GM21737 (cell line): ENCODE measurements at regions not wholly inside any gene's neighbourhood (a gene's known extent, or its start where the extent isn't known, plus 50 kb on each side); places are given as distances from the start of the nearest gene placed in this dataset.

Experiments used
- ATAC-seq: cut with Tn5 transposase; IDR thresholded peaks from one replicate; pipeline ENCODE4 v1.9.1; 2021; ENCODE audit warnings: mild to moderate bottlenecking, moderate library complexity; ENCODE audit not compliant: unreplicated experiment

DNA sequence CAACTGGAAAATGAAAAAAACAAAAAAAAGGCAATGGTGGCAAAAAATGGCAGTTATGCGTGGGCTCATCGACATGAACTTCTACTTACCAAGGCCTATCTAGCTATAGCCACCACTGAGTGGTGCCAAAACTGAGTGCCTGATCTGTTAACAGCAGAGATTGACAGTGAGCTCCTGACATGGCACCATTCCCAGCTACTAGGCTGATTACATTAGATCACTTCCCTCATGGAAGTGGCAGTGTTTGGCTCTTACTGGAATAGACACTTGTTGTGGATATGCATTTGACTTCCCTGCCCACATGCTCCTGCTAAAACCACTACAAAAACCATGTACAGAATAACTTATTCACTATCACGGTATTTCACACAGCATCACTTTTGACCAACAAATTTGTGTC lies 216.1 kb upstream of the SGK1 start:
- no peak for ATAC-seq

DNA sequence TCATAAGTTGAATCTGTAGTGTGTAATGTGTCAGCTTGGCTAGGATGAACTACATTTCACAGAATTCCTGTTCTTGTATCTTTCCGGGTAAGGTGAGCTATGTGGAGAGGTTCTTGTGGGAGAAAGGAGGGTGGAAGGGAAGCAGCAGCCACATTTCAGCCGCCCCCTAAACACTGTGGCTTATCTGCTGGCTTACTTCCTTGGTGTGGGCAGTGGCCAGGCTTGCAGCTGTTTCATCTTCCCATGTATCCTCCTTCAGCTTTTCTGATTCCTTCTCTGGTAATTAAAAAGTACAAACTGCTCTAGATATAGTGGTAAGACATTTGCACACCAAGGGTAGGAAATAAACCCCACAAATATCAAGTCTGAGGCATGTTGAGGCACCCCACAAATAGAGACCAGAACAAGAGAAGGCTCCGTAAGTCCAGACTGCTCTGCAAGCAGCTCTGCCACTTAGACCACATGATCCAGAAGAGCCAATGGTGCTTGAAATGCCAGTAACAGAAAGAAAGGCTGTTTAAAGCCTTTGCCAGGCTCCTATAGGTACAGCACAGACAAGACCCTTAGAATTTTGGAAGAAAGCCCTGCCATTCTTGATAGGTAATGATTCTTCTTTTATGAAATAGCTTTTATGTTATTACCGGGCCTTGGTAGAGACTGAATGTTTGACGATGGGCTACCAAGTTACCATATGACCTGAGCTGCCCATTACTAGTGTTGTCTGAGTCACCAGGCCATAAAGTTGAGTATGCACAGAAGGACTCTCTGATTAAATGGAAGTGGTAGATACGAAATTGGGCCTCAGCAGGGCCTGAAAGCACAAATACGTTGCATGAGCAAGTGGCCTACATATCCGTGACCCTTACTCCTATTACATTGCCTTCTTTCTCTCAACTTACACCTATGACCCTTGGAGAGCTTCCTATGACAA lies 215.0 kb upstream of the SGK1 start:
- ATAC-seq = no peak

DNA sequence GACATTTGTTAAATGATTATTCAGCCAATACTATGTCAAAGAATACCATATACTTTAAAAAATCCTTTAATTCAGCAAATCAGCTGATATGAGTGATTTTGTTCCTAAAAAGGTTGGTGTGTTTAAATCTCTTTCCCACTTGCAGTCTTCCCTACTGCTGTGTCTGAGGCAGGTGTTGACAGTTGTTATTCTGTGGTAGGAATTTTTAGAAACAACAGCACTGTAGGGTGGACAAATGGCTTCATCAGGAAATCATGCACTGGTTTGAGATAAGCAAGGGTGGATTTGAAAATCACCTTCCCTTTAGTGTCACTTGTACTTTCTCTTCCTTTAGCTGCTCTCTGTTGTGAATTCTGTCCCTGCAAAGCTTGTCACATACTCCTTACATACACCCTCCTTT lies 213.7 kb upstream of the SGK1 start:
- no peak for ATAC-seq

DNA sequence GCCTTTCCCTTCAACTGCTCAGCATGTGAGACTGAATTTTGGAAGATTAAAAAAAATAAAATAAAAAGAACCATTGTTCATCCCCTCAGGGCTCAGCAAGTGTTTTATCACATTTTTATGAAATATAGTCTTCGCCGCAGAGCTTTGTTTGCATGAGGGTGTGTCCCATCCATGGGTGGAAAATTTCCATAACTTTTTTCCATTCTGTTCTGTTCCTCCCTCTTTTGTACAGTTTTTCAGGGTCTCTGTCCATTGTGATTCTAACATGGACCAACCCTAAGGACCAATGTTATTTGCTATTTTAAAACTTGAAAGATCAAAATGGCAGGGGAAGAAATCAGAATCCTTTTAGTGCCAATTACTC lies 213.3 kb upstream of the SGK1 start:
- ATAC-seq = no peak

DNA sequence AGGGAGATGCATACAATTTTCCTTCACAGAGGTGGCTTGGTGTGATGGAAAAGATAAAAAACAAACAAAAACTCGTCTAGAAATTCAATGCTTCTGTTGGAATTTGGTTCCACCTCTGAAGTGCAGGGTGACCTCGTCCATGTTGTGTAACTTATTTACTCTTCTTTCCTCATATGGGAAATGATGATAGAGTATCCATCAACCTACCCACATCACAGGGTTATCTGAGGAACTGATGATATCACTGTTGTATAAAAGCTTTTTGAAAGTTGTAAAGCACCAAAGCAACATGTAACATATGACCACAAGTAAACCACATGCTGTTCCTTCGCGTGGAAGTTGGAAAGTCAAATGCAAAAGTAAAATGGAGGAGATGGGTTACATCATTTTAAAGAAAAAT lies 212.0 kb upstream of the SGK1 start:
- ATAC-seq = no peak

DNA sequence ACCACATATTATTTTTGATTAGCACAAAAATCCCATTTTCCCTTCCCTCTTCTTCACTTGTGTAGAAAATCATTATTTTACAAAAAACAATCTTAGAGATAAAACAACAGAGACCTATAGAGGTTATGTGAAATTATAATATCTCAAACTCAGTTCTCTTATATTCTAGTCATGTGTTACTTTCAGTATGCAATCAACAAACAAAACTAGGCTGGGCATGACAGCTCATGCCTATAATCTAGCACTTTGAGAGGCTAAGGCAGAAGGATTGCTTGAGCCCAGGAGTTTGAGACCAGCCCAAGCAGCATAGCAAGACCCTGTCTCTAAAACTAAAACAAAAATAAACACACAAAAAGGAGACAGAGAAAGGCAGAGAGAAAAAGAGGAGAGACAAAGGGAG lies 211.4 kb upstream of the SGK1 start:
- no peak for ATAC-seq

DNA sequence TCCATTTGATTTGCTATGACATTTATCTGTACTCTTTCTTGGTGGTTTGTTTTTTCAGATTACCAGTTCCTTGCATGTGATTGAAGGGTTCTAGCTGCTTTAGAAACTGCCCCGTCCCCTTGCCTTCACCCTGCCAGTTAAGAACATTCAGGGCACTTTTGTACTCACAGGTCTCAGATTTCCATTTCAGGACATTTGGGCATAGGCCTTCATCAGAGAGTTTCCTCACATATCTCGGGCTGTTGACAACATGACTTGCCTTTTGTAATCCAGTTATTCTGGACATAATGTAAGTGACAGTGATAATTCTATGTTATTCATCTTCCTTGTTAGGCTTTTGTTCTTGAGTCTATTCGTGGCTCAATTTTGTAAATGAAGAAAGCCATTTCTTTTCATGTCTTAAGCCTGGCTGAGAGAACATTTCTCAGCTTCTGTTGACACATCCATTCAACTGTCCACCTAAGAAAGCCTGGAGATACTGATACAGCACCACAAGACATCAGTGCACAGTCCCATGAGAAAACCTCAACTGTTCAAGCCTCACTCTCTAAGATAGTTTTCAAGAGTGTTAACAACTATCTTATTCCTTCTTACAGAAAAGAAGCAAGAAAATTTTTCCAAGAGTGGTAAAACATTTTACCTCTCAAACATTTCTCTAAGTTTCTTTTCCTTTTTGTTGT lies 209.3 kb upstream of the SGK1 start:
- no peak for ATAC-seq

DNA sequence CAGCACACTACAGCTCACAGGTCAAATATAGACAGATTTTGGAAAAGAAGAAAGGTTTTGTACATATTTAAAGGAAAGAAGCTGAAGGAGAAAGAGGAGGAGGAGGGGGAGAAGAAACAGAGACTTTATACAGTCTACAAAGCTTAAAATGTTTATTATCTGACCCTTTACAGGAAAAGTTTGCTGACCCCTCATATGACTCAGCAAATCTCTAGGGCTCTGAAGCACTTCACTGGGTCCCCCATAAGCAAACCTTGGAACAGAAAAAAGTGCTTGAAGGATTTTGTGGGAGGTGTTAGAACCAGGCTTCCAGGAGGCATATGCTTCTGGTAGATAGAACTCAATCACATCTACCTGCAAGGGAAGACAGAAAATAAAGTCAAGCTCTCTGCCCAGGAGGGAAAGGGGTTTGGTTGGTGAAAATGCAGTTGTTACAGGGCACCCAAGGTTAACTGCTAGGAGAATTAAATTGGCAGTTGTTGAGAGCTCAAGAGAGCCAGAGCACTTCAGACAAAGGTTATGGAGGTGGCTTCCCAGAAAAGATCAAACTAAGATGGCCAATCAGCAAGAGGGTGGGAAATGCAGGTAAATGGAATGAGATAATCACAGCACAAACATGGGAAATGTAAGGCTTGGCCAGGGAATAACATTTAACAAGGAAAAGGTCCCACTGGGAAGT lies 207.4 kb upstream of the SGK1 start:
- no peak for ATAC-seq

DNA sequence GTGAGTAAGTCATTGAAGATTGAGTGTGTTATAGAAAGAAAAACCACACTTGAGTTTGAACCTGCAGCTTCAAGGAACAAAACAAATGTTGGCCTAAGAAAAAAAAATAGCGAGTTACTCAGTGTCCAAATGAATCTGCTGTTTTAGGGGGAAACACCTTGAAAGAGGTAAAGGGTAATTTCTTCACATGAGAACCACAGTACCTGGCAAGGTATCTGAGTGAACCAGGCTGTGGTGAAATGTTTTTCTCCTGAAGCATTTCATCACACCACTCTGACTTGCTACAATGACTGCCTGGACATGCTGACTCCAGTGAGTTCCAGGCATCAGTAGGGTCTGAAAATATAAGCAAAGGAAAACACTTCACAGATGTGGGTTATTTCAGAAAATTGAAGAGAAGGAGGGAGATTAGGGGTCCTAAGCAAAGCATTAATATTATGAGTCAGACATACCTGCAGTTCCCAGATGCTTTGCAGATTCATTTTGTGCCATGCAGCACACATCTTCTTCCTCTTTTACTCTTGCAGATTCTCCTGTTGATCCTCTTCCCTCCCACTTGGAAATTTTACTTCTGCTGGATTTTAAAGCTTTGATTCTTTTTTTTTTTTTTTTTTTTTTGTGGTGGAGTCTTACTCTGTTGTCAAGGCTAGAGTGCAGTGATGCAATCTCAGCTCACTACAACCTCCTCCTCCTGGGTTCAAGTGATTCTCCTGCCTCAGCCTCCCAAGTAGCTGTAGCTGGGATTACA lies 206.2 kb upstream of the SGK1 start:
- ATAC-seq = no peak

DNA sequence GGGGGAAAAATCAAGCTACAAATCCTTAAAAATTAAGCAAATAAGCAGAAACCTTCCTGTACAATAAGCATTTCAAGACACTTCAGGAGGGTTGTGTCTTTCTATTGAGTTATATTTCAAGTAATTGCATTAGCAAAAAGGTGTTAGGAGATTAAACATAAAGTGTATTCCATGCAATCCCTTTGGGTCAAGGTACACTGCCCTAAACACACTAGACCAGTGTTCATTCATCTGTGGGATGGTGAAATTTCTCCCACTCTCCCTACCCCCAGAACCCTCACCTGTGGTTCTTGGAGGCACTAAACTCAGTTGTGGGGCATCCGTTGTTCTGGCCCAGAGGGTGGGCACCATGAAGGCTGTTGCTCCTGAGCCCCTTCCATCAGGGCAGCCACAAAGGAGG lies 205.1 kb upstream of the SGK1 start:
- ATAC-seq = no peak

DNA sequence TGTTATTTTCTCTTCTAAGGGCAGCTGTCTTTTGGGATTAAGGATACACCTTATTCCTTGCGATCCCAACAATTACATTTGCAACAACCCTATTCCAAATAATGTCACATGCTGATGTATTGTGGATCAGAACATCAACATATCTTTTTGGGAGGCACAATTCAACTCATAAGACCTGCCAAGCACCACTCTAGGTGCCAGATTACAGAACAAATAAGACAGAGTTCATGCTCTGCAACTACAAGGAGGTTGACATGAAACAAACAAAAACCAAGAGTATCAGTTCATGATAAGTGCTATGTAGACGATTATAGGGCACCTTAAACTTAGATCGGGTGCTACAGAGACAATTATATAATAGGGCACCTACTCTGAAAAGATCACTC lies 203.2 kb upstream of the SGK1 start:
- no peak for ATAC-seq

DNA sequence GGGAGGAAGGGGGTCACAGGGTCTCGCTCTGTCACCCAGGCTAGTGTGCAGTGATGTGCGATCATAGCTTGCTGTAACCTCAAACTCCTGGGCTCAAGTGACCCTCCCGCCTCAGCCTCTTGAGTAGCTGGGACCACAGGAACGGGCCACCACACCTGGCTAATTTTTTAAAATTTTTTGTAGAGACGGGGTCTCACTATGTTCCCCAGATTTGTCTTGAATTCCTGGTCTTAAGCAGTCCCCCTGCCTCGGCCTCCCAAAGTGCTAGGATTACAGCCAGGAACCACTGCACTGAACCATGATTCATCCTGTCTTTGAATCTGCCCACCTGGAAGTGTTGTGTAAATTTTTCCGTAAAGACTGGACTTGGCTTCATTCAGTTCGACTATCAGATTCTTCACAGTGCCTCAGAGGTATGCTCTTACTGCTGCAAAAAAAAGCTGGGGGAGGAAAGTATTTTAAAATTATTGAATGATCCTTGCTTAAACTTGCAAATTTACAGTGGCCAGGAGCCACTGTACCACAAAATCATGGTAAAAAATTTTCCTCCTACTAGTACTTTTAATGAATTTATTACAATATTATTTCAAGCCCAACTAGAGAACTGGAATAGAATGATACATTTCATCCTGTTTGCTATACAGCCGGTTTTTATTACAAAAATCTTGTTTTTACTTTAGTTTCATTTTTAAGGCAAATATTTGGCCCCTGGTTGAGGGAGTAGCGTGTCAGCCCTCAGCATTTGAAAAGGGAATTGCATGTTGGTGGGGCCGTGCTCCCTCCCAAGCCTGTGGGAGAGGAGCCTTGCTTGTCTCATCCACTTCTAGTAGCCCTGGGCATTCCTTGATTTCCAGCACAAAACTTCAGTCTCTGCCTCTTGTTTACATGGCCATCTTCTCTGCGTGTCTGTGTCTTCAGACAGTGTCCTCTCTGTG lies 202.5 kb upstream of the SGK1 start:
- no peak for ATAC-seq

DNA sequence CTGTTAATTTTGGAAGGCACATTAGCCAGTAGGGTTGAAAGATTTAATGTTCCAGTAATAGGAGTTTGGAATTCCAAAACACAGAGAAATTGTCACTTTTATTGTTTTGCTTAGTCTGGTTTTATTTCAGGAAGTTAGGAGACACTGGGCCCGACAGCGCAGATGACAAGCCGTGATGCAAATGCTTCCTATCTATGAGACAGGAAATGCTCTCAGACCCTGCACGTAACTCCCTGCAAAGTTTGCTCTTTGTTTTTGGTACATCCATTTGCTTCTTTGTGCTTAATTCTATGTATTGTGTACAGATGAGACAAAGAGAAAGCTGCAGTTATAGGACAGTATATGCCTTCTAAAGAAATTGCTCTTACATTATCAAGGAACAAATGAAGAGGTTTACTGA lies 201.6 kb upstream of the SGK1 start:
- ATAC-seq = peak; percentile 65

DNA sequence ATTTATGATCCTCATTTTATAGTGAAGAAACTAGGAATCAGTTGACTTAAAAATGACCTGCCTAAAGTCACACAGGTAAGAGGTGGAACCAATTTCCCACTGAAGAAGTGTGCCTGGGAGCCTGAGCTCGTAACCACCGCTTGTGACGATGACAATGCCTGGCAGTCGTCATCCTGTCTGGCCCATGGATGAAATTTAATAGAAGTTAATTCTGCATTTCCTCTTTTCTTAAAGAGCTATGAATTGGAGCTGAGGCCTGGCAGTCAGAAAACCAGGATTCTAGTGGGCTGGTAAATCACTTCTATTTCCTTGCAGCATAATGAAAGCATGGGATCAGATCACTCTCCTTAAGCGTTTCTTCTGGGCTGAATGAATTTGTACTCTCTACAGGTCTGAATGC lies 200.0 kb upstream of the SGK1 start:
- no peak for ATAC-seq

DNA sequence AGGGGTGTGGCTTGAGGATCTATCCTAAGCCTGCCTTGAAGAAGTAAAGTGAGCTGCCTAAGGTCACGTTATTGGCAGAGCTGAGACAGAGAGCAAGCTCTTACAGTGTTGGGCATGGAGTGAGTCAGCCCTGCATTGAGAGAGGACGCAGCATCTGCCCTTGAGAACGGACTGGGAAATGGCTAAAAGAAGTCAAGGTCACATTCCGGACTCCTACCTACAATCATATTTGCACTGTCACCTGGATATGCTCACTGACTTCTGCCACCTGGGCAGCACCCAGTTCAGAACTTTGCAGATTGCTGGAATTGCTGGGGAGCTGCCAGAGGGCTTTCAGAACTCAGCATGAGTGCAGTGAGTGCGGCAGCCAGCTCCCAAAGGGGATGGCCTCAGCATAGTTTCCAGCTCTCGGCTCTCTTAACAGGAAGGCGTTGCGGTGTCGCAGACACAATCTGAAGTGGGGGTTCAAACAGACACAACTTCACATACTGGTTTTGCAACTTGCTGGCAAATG lies 199.3 kb upstream of the SGK1 start:
- ATAC-seq = no peak

DNA sequence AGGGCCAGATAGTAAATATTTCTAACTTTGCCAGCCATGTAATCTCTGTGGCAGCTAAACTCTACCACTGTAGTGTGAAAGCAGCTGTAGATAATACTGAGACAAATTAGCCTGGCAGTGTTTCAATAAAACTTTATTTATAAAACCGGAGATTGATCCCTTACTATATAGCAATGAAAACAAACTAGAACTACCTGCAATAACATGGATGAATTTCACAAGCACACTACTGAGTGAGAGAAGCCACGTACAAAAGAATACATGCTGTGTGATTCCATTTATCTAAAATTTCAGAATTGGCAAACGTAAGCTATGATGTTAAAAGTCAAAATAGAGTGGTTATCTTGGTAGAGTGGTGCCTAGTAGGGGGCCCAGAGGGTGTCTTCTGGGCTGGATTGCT lies 198.7 kb upstream of the SGK1 start:
- ATAC-seq = no peak

DNA sequence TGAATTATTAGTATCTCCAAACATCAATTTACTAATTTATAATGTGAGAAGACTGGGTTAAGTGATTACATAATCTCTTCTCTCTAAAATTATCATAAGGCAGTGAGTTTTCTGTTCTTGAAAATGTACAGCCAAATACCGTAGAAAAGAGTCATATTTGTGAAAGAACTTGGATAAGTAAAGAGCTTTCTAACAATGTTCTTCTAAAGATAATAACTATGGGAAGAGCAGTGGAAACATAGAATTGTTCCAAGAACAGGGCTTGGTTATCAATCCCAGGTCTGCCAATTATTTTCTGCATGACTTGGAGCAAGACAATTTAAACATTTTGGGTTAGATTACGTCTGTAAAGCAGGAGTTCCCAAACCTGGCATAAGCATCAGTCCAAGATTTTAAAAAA lies 198.1 kb upstream of the SGK1 start:
- ATAC-seq = no peak

DNA sequence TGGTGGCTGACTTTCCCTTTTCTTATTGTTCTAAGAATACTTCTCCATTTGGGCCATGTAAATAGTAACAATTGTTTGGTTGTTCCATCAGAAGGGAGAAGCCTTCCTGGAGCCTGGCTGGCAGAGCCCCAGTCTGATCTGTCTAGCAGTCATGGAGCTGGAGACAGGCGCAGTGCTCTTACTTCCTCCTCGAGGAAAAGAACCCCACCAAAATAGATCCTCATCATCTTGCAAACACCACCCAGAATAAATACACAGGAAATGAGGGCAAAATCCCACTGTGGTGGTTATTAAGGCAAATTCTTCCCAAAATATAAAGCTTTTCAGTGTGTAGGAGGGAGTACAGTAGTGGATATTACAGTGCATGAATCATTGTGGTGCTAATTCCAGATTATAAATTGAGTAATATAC lies 195.1 kb upstream of the SGK1 start:
- ATAC-seq = no peak

DNA sequence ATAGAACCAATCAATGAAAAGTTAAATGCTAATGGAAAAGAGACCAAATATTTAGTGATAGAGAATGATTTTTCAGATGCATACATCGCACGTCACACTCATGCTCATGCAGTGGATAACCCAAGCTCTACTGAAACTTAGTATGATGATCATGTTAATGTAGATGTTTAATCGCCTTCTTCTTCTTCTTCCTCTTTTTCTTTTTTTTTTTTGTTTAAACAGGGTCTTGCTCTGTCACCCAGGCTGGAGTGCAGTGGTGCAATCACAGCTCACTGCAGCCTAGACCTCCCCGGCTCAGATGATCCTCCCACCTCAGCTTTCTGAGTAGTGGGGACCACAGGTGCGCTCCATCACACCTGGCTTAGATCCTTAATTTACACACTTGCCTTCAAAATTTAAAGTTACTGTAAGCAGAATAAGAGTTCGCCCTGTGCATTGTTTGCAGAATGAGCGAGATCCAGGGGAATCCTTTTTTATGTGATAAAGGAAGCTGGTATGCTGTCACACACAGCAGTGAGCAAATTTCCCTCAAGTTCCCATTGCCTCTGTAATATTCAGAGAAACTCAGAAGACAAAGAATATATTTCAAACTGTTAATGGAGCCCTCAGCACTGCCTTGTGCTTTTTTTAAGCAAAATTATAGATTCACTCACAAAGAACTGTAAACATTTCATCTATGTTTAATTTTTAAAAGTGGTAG lies 194.2 kb upstream of the SGK1 start:
- no peak for ATAC-seq
